ENCODE measurements at regions not wholly inside any gene's neighbourhood (a gene's known extent, or its start where the extent isn't known, plus 50 kb on each side); places are given as distances from the start of the nearest gene placed in this dataset.

- Histone ChIP-seq H3K27ac (ENCODE audit: low read length) (no peak overlapping the region), H3K27me3 (ENCODE audit: low read depth, low read length) (no peaks in the 10 kb centered on the region), H2AFZ (ENCODE audit: low read depth, low read length) (no peak overlapping the region), H3K79me2 (ENCODE audit: low read length) (no peaks in the 10 kb centered on the region), H3K36me3 (replicated peaks; ENCODE audit: low read depth, low read length) (no peaks in the 10 kb centered on the region), H3K4me2 (ENCODE audit: low read length) (no peak overlapping the region), H3K9ac (ENCODE audit: low read length) (no peak overlapping the region), H3K4me1 (ENCODE audit: low read length) (no peaks in the 10 kb centered on the region), H3K4me3 (ENCODE audit: low read length) (no peak overlapping the region), H3K9me3 (ENCODE audit: insufficient read depth, low read length) (no peaks in the 10 kb centered on the region), H4K20me1 (ENCODE audit: insufficient read depth, low read length) (no peaks in the 10 kb centered on the region)
- TF ChIP-seq CTCF (IDR thresholded peaks at IDR 0.05; ENCODE audit: low read depth, low read length) (peak; percentile 12; the same call in 1 of the 2 replicates), EZH2phosphoT487 (IDR thresholded peaks at IDR 0.05; ENCODE audit: low read depth) (no peak)
Measured at GRCh38 chr7:8823486-8823885, 390.1 kb downstream of the NXPH1 start.

- no peak overlapping the region for H3K9ac ChIP-seq (ENCODE audit: low read length)
- TF ChIP-seq CTCF (IDR thresholded peaks at IDR 0.05; ENCODE audit: low read depth, low read length) (no peak), EZH2phosphoT487 (IDR thresholded peaks at IDR 0.05; ENCODE audit: low read depth) (no peak)
- H3K27me3 ChIP-seq (ENCODE audit: low read depth, low read length): no peaks in the 10 kb centered on the region
- H3K4me2 ChIP-seq (ENCODE audit: low read length): no peak overlapping the region
- H3K9me3 ChIP-seq (ENCODE audit: insufficient read depth, low read length): no peaks in the 10 kb centered on the region
- H3K79me2 ChIP-seq (ENCODE audit: low read length): no peaks in the 10 kb centered on the region
- no peaks in the 10 kb centered on the region for H3K36me3 ChIP-seq (replicated peaks; ENCODE audit: low read depth, low read length)
- H3K4me3 ChIP-seq (ENCODE audit: low read length): no peak overlapping the region
- H3K27ac ChIP-seq (ENCODE audit: low read length): no peak overlapping the region
- no peaks in the 10 kb centered on the region for H4K20me1 ChIP-seq (ENCODE audit: insufficient read depth, low read length)
- H2AFZ ChIP-seq (ENCODE audit: low read depth, low read length): no peak overlapping the region
- no peaks in the 10 kb centered on the region for H3K4me1 ChIP-seq (ENCODE audit: low read length)
Measured at GRCh38 chr7:8827329-8827728, 393.9 kb downstream of the NXPH1 start.

GRCh38 chr7:8829100-8829499 is 395.7 kb downstream of the NXPH1 start:
- H3K9me3 ChIP-seq (ENCODE audit: insufficient read depth, low read length): no peaks in the 10 kb centered on the region
- no peak overlapping the region for H3K4me3 ChIP-seq (ENCODE audit: low read length)
- H3K36me3 ChIP-seq (replicated peaks; ENCODE audit: low read depth, low read length): no peaks in the 10 kb centered on the region
- H4K20me1 ChIP-seq (ENCODE audit: insufficient read depth, low read length): no peaks in the 10 kb centered on the region
- TF ChIP-seq CTCF (IDR thresholded peaks at IDR 0.05; ENCODE audit: low read depth, low read length) (no peak), EZH2phosphoT487 (IDR thresholded peaks at IDR 0.05; ENCODE audit: low read depth) (no peak)
- no peaks in the 10 kb centered on the region for H3K79me2 ChIP-seq (ENCODE audit: low read length)
- no peaks in the 10 kb centered on the region for H3K27me3 ChIP-seq (ENCODE audit: low read depth, low read length)
- H2AFZ ChIP-seq (ENCODE audit: low read depth, low read length): no peak overlapping the region
- no peak overlapping the region for H3K4me2 ChIP-seq (ENCODE audit: low read length)
- H3K9ac ChIP-seq (ENCODE audit: low read length): no peak overlapping the region
- no peak overlapping the region for H3K27ac ChIP-seq (ENCODE audit: low read length)
- H3K4me1 ChIP-seq (ENCODE audit: low read length): no peaks in the 10 kb centered on the region

- no peaks in the 10 kb centered on the region for H3K79me2 ChIP-seq (ENCODE audit: low read length)
- H3K36me3 ChIP-seq (replicated peaks; ENCODE audit: low read depth, low read length): no peaks in the 10 kb centered on the region
- no peaks in the 10 kb centered on the region for H3K9me3 ChIP-seq (ENCODE audit: insufficient read depth, low read length)
- no peak overlapping the region for H3K27ac ChIP-seq (ENCODE audit: low read length)
- no peaks in the 10 kb centered on the region for H3K4me1 ChIP-seq (ENCODE audit: low read length)
- H4K20me1 ChIP-seq (ENCODE audit: insufficient read depth, low read length): no peaks in the 10 kb centered on the region
- no peak overlapping the region for H3K9ac ChIP-seq (ENCODE audit: low read length)
- no peaks in the 10 kb centered on the region for H3K27me3 ChIP-seq (ENCODE audit: low read depth, low read length)
- TF ChIP-seq EZH2phosphoT487 (IDR thresholded peaks at IDR 0.05; ENCODE audit: low read depth) (no peak), CTCF (IDR thresholded peaks at IDR 0.05; ENCODE audit: low read depth, low read length) (no peak)
- H3K4me2 ChIP-seq (ENCODE audit: low read length): no peak overlapping the region
- no peak overlapping the region for H2AFZ ChIP-seq (ENCODE audit: low read depth, low read length)
- no peak overlapping the region for H3K4me3 ChIP-seq (ENCODE audit: low read length)
Measured at GRCh38 chr7:8831376-8831775, 398.0 kb downstream of the NXPH1 start.

Data from OCI-LY3 (cell line).